Loucy (cell line): ENCODE measurements at regions not wholly inside any gene's neighbourhood (a gene's known extent, or its start where the extent isn't known, plus 50 kb on each side); places are given as distances from the start of the nearest gene placed in this dataset.
"Not testable (repeated sequence)": the region's sequence is repeated elsewhere in the genome, so short reads cannot be mapped to it uniquely, and the experiment has no call there.

Experiments
- H2AFZ ChIP-seq: fragments of 200-600 bp; sonication (generic); 2 replicates; pipeline ENCODE4 v1.6.0; 2016; ENCODE audit warnings: antibody characterized with exemption, mild to moderate bottlenecking, low read length, moderate library complexity
- H3F3A ChIP-seq: fragments of 200-600 bp; 2 replicates; pipeline ENCODE4 v1.6.0; 2016; ENCODE audit warnings: antibody characterized with exemption, low read depth, mild to moderate bottlenecking
- H3K27me3 ChIP-seq: fragments of 200-600 bp; sonication (generic); 2 replicates; pipeline ENCODE4 v1.6.1; 2014; ENCODE audit warnings: low read length, mild to moderate bottlenecking; ENCODE audit not compliant: insufficient read depth, poor library complexity, severe bottlenecking
- H3K36me3 ChIP-seq: fragments of 200-600 bp; sonication (generic); 2 replicates; pipeline ENCODE4 v1.6.1; 2016; ENCODE audit warnings: low read length; ENCODE audit not compliant: insufficient read depth
- H3K4me1 ChIP-seq: fragments of 200-600 bp; sonication (generic); 2 replicates; pipeline ENCODE4 v1.5.1; 2014; ENCODE audit warnings: low read length, mild to moderate bottlenecking; ENCODE audit not compliant: insufficient read depth, poor library complexity, severe bottlenecking
- H3K4me2 ChIP-seq: fragments of 200-600 bp; sonication (generic); 2 replicates; pipeline ENCODE4 v1.6.0; 2014; ENCODE audit warnings: antibody characterized with exemption, low read length, low read depth, mild to moderate bottlenecking; ENCODE audit not compliant: poor library complexity, severe bottlenecking
- H3K4me3 ChIP-seq: fragments of 200-600 bp; sonication (generic); 2 replicates; pipeline ENCODE4 v1.5.1; 2014; ENCODE audit warnings: low read length, mild to moderate bottlenecking, mixed read lengths; ENCODE audit not compliant: poor library complexity, severe bottlenecking
- H3K79me2 ChIP-seq: fragments of 200-600 bp; sonication (generic); 2 replicates; pipeline ENCODE4 v1.6.1; 2014; ENCODE audit warnings: low read length; ENCODE audit not compliant: insufficient read depth
- H3K9ac ChIP-seq: fragments of 200-600 bp; sonication (generic); 2 replicates; pipeline ENCODE4 v1.6.0; 2014; ENCODE audit warnings: mild to moderate bottlenecking, low read depth, low read length, moderate library complexity; ENCODE audit not compliant: poor library complexity, severe bottlenecking
- H3K9me2 ChIP-seq: fragments of 200-600 bp; sonication (generic); replicated peaks from 2 replicates; pipeline ENCODE4 v1.6.1; 2016; ENCODE audit warnings: low read depth, low read length, mixed read lengths
- H3K9me3 ChIP-seq: fragments of 200-600 bp; sonication (generic); 2 replicates; pipeline ENCODE4 v1.6.1; 2014; ENCODE audit warnings: mild to moderate bottlenecking, antibody characterized with exemption, low read length, low read depth; ENCODE audit not compliant: insufficient read depth
- H4K20me1 ChIP-seq: fragments of 200-600 bp; sonication (generic); 2 replicates; pipeline ENCODE4 v1.6.0; 2014; ENCODE audit warnings: antibody characterized with exemption, low read length, mild to moderate bottlenecking; ENCODE audit not compliant: insufficient read depth, poor library complexity, severe bottlenecking
- EZH2phosphoT487 ChIP-seq: fragments of 200-600 bp; IDR thresholded peaks from 2 replicates; pipeline ENCODE4 v1.6.1; 2018; ENCODE audit warnings: antibody characterized with exemption, mild to moderate bottlenecking, moderate library complexity, borderline replicate concordance
- TF ChIP-seq, protein P1 (sequence below): fragments of 200-600 bp; sonication (generic); conservative IDR thresholded peaks from 2 replicates; pipeline ENCODE4 v1.5.1; 2014; ENCODE audit warnings: mild to moderate bottlenecking, antibody characterized with exemption, low read length

DNA sequence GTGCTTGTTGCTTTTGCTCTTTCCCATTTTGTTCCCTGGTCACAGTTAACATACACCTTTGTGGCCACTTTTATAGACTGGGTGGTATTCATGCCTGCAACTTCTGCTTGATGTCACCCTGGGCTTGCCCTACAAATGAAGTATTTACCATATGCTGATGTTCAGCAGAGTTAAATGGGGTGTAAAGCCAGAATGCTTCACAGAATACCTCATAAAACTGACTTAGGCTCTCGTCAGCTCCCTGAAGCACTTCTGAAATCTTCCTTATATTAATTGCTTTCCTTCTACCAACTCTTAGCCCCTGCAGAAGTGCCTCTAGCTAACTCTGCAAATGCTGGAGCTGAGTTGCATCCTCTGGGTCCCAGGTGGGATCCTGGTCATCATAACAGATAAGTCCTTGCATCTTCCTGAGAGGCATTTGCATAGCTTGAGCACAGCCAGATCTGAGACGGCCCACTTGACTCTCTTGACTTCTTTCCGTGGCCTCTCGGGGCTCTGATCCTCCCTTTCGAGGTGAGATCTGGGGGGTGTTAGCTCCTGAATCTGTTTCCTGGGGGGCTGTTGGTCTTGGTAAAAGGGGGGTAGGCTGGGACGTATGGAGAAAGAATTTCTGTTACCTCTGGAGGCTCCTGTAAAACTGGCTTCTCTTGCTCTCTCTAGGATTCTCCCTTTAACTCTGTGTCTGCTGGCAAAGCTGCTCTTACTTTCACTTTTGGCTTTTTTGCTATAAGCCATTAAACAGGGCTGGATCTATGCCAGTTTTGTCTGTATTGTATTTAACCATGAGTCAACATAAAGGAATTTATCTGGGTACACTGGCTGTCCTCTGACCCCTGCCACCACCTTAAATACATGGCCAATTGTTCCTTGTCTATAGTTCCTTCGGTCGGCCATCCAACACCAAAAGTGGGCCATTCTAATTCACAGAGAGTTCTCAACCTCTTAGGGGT is 223.0 kb upstream of the SYNCRIP start:
- Histone ChIP-seq H3K4me1 (peaks cover 27% of the 10 kb centered on the region), H3K9ac (peak overlapping the region; percentile 54), H2AFZ (peak overlapping the region; percentile 85), H4K20me1 (no peaks in the 10 kb centered on the region), H3K36me3 (no peaks in the 10 kb centered on the region), H3F3A (no peaks in the 10 kb centered on the region), H3K4me2 (peak overlapping the region; percentile 64), H3K9me2 (no peaks in the 10 kb centered on the region), H3K4me3 (peak overlapping the region; percentile 65), H3K79me2 (no peaks in the 10 kb centered on the region), H3K27me3 (no peaks in the 10 kb centered on the region), H3K9me3 (no peaks in the 10 kb centered on the region)
- TF ChIP-seq, protein P1, sequence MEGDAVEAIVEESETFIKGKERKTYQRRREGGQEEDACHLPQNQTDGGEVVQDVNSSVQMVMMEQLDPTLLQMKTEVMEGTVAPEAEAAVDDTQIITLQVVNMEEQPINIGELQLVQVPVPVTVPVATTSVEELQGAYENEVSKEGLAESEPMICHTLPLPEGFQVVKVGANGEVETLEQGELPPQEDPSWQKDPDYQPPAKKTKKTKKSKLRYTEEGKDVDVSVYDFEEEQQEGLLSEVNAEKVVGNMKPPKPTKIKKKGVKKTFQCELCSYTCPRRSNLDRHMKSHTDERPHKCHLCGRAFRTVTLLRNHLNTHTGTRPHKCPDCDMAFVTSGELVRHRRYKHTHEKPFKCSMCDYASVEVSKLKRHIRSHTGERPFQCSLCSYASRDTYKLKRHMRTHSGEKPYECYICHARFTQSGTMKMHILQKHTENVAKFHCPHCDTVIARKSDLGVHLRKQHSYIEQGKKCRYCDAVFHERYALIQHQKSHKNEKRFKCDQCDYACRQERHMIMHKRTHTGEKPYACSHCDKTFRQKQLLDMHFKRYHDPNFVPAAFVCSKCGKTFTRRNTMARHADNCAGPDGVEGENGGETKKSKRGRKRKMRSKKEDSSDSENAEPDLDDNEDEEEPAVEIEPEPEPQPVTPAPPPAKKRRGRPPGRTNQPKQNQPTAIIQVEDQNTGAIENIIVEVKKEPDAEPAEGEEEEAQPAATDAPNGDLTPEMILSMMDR: no peak
- TF ChIP-seq EZH2phosphoT487: no peak

DNA sequence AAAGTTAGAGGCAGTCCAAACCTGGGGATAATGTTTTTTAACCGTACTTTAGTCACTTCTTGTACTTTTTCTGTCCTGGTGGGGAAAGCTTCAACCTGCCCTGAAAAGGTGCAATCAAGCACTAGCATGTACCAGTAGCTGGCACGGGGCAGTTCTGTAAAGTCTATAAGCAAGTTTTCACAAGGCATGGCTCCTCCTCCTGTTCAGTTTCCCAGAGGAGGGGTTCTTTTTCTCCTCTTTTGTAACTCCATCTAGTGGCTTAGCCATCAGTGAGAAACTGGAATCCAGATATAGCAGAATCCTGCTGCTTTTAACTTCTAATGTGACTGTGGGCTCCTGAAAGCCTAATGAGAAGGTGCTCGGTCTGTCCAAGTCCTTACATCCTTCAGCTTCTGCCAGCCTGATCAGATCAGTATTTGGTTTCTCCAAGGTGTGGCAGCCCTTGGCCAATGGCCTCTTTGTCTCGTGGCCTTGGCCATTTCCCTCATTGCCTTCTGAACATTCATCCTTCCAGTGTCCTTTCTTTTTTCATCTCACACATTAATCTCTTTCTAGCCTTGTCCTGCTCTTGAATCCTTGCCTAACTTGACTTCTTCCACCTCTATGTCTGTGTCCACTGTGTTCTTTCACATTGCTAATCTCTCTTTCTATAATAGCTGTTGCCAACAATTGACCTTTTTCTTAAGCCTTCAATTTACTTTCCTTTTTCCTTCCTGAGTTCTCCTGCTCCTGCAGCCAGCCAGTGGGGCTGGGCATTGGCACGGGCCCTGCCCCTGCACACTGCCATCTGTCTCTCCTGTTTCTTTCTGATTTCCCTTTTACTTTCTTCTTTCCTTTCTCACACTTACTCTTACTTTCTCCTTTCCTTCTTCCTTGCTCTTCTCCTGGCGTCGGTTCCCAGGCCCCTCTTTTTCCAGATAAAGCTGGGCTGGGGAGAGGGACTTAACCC is 222.0 kb upstream of the SYNCRIP start:
- TF ChIP-seq, protein P1: no peak
- no peak for TF ChIP-seq EZH2phosphoT487
- peak overlapping the region; percentile 85 for H2AFZ ChIP-seq
- peak overlapping the region; percentile 64 for H3K4me2 ChIP-seq

DNA sequence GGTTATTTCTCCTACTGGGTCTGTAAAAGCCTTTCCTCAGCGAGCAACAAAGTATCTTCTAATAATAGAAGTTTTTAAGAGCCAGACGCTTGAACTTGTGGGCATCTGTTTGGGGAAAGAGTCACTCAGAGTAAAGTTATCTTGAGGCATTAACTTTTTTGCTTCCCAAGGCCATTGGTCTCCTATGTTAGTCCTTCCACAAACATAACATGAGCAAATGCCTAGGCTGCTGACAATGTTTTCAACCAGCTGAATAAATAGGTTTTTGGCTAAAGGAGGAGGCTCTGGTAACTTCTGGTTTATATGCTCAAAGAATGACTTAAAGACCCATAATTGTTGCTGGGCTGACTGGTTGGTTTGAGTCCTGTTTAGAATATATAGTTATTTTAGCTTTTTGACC is 213.5 kb upstream of the SYNCRIP start:
- TF ChIP-seq, protein P1: no peak
- no peak for TF ChIP-seq EZH2phosphoT487
- Histone ChIP-seq H4K20me1 (no peaks in the 10 kb centered on the region), H3K9me3 (no peaks in the 10 kb centered on the region), H3K9ac (no peak overlapping the region), H3K4me1 (no peaks in the 10 kb centered on the region), H3K9me2 (no peaks in the 10 kb centered on the region), H3K36me3 (no peaks in the 10 kb centered on the region), H3K4me3 (no peak overlapping the region), H2AFZ (no peak overlapping the region), H3K79me2 (no peaks in the 10 kb centered on the region), H3F3A (no peaks in the 10 kb centered on the region), H3K4me2 (no peak overlapping the region), H3K27me3 (no peaks in the 10 kb centered on the region)

More for the DNA sequence above, 222.0 kb upstream of the SYNCRIP start:
- H3K4me3 ChIP-seq: peak overlapping the region; percentile 65
- no peaks in the 10 kb centered on the region for H3K36me3 ChIP-seq
- no peaks in the 10 kb centered on the region for H4K20me1 ChIP-seq
- no peaks in the 10 kb centered on the region for H3K79me2 ChIP-seq
- H3K4me1 ChIP-seq: peaks cover 27% of the 10 kb centered on the region
- H3K9me2 ChIP-seq: no peaks in the 10 kb centered on the region
- peak overlapping the region; percentile 54 for H3K9ac ChIP-seq
- H3K9me3 ChIP-seq: no peaks in the 10 kb centered on the region
- H3F3A ChIP-seq: no peaks in the 10 kb centered on the region
- H3K27me3 ChIP-seq: no peaks in the 10 kb centered on the region

DNA sequence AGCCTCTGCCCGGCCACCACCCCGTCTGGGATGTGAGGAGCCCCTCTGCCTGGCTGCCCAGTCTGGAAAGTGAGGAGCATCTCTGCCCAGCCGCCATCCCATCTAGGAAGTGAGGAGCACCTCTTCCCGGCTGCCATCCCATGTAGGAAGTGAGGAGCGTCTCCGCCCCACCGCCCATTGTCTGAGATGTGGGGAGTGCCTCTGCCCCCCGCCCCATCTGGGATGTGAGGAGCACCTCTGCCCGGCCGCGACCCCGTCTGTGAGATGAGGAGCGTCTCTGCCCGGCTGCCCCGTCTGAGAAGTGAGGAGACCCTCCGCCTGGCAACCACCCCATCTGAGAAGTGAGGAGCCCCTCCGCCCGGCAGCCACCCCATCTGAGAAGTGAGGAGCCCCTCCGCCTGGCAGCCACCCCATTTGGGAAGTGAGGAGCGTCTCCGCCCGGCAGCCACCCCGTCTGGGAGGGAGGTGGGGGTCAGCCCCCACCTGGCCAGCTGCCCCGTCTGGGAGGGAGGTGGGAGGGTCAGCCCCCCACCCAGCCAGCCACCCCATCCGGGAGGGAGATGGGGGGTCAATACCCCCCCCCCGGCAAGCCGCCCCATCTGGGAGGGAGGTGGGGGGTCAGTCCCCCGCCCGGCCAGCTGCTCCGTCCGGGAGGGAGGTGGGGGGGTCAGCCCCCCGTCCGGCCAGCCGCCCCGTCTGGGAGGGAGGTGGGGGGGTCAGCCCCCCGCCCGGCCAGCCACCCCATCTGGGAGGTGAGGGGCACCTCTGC is 195.8 kb upstream of the SYNCRIP start:
- not testable (repeated sequence) for H3K36me3 ChIP-seq, H3K9ac ChIP-seq, H3K4me1 ChIP-seq, H3K9me2 ChIP-seq, H3K27me3 ChIP-seq, H3K4me2 ChIP-seq, H3K4me3 ChIP-seq, H3F3A ChIP-seq, H2AFZ ChIP-seq, H3K9me3 ChIP-seq, H4K20me1 ChIP-seq, H3K79me2 ChIP-seq
